Activated B cell treated with CpG ODN at 0.5 μM for 24 hours (primary cell): ENCODE measurements at regions not wholly inside any gene's neighbourhood (a gene's known extent, or its start where the extent isn't known, plus 50 kb on each side); places are given as distances from the start of the nearest gene placed in this dataset.

Experiments used
- ATAC-seq: fragments of 200-7000 bp; cut with Tn5 transposase; one replicate; pipeline ENCODE4 v1.10.0; 2021; ENCODE audit warnings: low read depth, mild to moderate bottlenecking, moderate library complexity
- CTCF ChIA-PET: fragments of 350-600 bp; sonication (Branson Sonifier 250); formaldehyde crosslinking; loops from one replicate; lab custom pipeline; 2021; ENCODE audit warnings: antibody characterized with exemption; lab: Charles Lee
- POLR2A ChIA-PET: fragments of 350-600 bp; sonication (Branson Sonifier 250); formaldehyde crosslinking; loops from one replicate; lab custom pipeline; 2021; ENCODE audit warnings: antibody characterized with exemption; lab: Charles Lee
- DNase-seq: peaks from one replicate; pipeline ENCODE4 v3.0.0; 2022
- H3K27ac Mint-ChIP-seq: one replicate; pipeline ENCODE4 v1.8.0; 2020; ENCODE audit warnings: mixed read lengths
- H3K27me3 Mint-ChIP-seq: one replicate; pipeline ENCODE4 v1.8.0; 2021; ENCODE audit warnings: mixed read lengths
- H3K36me3 Mint-ChIP-seq: one replicate; pipeline ENCODE4 v1.8.0; 2021; ENCODE audit warnings: low read depth, mixed read lengths
- H3K4me1 Mint-ChIP-seq: one replicate; pipeline ENCODE4 v1.8.0; 2021; ENCODE audit warnings: mixed read lengths
- H3K4me3 Mint-ChIP-seq: one replicate; pipeline ENCODE4 v1.8.0; 2020; ENCODE audit warnings: mild to moderate bottlenecking, mixed read lengths
- H3K9me3 Mint-ChIP-seq: one replicate; pipeline ENCODE4 v1.8.0; 2020; ENCODE audit warnings: mixed read lengths
- intact Hi-C: fragments of 100-400 bp; cut with micrococcal nuclease; formaldehyde crosslinking; loops from one replicate; pipeline ENCODE4 v1.15.1; 2024
- TF ChIP-seq, protein P1 (sequence below): fragments of 200-600 bp; IDR thresholded peaks from one replicate; pipeline ENCODE4 v1.8.0; 2022; ENCODE audit warnings: antibody characterized with exemption, mild to moderate bottlenecking

DNA sequence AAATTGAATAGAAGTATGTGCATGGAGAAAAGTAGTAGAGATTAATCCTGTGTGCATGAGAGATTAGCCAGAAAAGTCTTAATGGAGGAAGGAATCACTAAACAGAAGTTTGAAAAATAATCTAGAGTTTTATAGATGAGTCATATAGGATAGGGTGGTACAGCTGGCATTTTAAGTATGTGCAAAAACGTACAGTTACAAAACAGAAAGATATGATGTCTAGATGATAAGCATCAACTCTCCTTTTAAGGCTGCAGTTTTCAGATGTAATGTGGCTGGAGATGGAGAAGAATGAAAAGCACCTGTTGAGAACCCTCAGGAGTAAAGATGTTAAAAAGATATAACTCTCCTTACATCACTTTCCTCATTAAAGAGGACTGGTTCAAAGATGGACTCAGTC lies 271.3 kb downstream of the STK31 start:
- CTCF ChIA-PET, result no interaction called here
- no peak overlapping the region for H3K27ac Mint-ChIP-seq
- no peaks in the 10 kb centered on the region for H3K4me1 Mint-ChIP-seq
- DNase-seq (no peak), ATAC-seq (no peak)
- POLR2A ChIA-PET, result no interaction called here
- no peak overlapping the region for H3K4me3 Mint-ChIP-seq
- H3K9me3 Mint-ChIP-seq, result peaks cover 9% of the 10 kb centered on the region
- H3K27me3 Mint-ChIP-seq, result peaks cover 6% of the 10 kb centered on the region
- TF ChIP-seq, protein P1, sequence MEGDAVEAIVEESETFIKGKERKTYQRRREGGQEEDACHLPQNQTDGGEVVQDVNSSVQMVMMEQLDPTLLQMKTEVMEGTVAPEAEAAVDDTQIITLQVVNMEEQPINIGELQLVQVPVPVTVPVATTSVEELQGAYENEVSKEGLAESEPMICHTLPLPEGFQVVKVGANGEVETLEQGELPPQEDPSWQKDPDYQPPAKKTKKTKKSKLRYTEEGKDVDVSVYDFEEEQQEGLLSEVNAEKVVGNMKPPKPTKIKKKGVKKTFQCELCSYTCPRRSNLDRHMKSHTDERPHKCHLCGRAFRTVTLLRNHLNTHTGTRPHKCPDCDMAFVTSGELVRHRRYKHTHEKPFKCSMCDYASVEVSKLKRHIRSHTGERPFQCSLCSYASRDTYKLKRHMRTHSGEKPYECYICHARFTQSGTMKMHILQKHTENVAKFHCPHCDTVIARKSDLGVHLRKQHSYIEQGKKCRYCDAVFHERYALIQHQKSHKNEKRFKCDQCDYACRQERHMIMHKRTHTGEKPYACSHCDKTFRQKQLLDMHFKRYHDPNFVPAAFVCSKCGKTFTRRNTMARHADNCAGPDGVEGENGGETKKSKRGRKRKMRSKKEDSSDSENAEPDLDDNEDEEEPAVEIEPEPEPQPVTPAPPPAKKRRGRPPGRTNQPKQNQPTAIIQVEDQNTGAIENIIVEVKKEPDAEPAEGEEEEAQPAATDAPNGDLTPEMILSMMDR, result no peak
- H3K36me3 Mint-ChIP-seq, result no peaks in the 10 kb centered on the region
- intact Hi-C loops, result no loop called here

DNA sequence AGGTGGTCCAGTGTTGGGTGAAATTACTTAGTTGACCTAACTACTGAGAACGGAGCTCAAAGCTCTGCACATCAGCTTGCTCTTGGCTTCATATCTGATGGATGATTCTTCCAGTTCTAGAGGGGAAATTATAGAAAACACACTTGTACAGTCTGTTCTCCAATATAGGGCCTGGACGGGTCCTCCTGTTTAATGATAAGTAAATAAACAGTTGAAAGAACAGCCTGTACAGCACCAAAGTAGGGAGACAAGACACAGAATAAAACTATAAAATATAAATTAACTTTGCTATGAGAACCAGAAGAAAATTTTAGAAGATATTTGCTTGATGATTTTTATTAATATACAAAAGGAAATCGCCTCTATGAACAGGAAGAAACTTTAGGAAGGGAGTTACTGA lies 271.7 kb downstream of the STK31 start:
- H3K4me1 Mint-ChIP-seq, result no peaks in the 10 kb centered on the region
- intact Hi-C loops, result no loop called here
- CTCF ChIA-PET, result no interaction called here
- peaks cover 6% of the 10 kb centered on the region for H3K27me3 Mint-ChIP-seq
- POLR2A ChIA-PET, result no interaction called here
- TF ChIP-seq, protein P1, result no peak
- H3K4me3 Mint-ChIP-seq, result no peak overlapping the region
- H3K36me3 Mint-ChIP-seq, result no peaks in the 10 kb centered on the region
- H3K9me3 Mint-ChIP-seq, result peaks cover 9% of the 10 kb centered on the region
- ATAC-seq, result no peak
- no peak for DNase-seq
- no peak overlapping the region for H3K27ac Mint-ChIP-seq

GRCh38 chr7:24005517-24005916 lies 278.5 kb upstream of the NPY start:
- POLR2A ChIA-PET, result no interaction called here
- H3K36me3 Mint-ChIP-seq, result no peaks in the 10 kb centered on the region

GRCh38 chr7:24010495-24010894 lies 273.5 kb upstream of the NPY start:
- peaks cover 15% of the 10 kb centered on the region for H3K27me3 Mint-ChIP-seq
- no peaks in the 10 kb centered on the region for H3K4me1 Mint-ChIP-seq
- intact Hi-C loops, result no loop called here
- peaks cover 8% of the 10 kb centered on the region for H3K9me3 Mint-ChIP-seq
- no peak overlapping the region for H3K4me3 Mint-ChIP-seq
- DNase-seq (no peak), ATAC-seq (no peak)
- POLR2A ChIA-PET, result no interaction called here
- TF ChIP-seq, protein P1, result no peak
- CTCF ChIA-PET, result no interaction called here
- H3K36me3 Mint-ChIP-seq, result no peaks in the 10 kb centered on the region
- H3K27ac Mint-ChIP-seq, result no peak overlapping the region

More at GRCh38 chr7:24005517-24005916, 278.5 kb upstream of the NPY start:
- no peak overlapping the region for H3K27ac Mint-ChIP-seq
- H3K27me3 Mint-ChIP-seq, result peaks cover 5% of the 10 kb centered on the region
- DNase-seq (no peak), ATAC-seq (no peak)
- H3K4me1 Mint-ChIP-seq, result no peaks in the 10 kb centered on the region
- intact Hi-C loops, result no loop called here
- peaks cover 2% of the 10 kb centered on the region for H3K9me3 Mint-ChIP-seq
- no peak overlapping the region for H3K4me3 Mint-ChIP-seq
- TF ChIP-seq, protein P1, result no peak
- CTCF ChIA-PET, result no interaction called here

DNA sequence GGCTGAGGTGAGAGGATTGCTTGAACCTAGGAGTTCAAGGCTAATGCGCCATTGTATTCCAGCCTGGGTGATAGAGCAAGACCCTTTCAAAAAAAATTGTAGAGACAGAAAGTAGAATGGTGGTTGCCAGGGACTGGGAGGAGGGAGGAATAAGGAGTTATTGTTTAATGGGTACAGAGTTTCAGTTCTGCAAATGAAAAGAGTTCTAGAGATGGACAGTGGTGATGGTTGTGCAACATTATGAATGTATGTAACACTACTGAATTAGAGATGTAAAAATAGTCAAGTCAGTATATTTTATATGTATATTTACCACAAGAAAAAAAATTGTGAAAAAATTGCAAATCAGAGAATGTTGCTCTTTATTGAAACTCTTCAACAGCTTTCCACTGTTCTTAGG lies 266.5 kb upstream of the NPY start:
- H3K27ac Mint-ChIP-seq, result no peak overlapping the region
- H3K9me3 Mint-ChIP-seq, result peaks cover 11% of the 10 kb centered on the region
- H3K36me3 Mint-ChIP-seq, result no peaks in the 10 kb centered on the region
- DNase-seq (no peak), ATAC-seq (no peak)
- peaks cover 2% of the 10 kb centered on the region for H3K27me3 Mint-ChIP-seq
- intact Hi-C loops, result no loop called here
- ChIA-PET POLR2A (no interaction called here), CTCF (no interaction called here)
- H3K4me1 Mint-ChIP-seq, result no peaks in the 10 kb centered on the region
- TF ChIP-seq, protein P1, result no peak
- no peak overlapping the region for H3K4me3 Mint-ChIP-seq
